HepG2 (cell line): ENCODE measurements at regions not wholly inside any gene's neighbourhood (a gene's known extent, or its start where the extent isn't known, plus 50 kb on each side); places are given as distances from the start of the nearest gene placed in this dataset.

Experiments used
- ATAC-seq: fragments of 200-7000 bp; cut with Tn5 transposase; 3 replicates; pipeline ENCODE4 v1.9.1; 2020; ENCODE audit warnings: mild to moderate bottlenecking, moderate library complexity
- BruUV-seq: library from RNA; stranded (reverse); fragments of 400-500 nt; replicated peaks from 2 replicates; lab custom pipeline; 2021; lab: Mats Ljungman, UMichigan
- CTCF ChIA-PET: fragments of 300-600 bp; formaldehyde crosslinking; extraction: SDS; loops from one replicate; lab custom pipeline; 2021; ENCODE audit warnings: low total read pairs, inconsistent platforms, low intra/inter-chr PET ratio; lab: Yijun Ruan, JAX
- POLR2A ChIA-PET: fragments of 350-600 bp; sonication (Branson Sonifier 250); formaldehyde crosslinking; loops from one replicate; lab custom pipeline; 2020; ENCODE audit warnings: antibody characterized with exemption, inconsistent platforms; lab: Yijun Ruan, JAX
- DNase-seq: peaks from one replicate; pipeline ENCODE4 v3.0.0-alpha.2; 2015; ENCODE audit warnings: low spot score
- FAIRE-seq: peaks from 3 replicates; lab custom pipeline; 2011; peaks lifted over from hg19 to GRCh38; lab: Jason Lieb, UNC
- H2AFZ ChIP-seq: one replicate; pipeline ENCODE4 v1.6.1; 2011; ENCODE audit warnings: low read length, inconsistent platforms
- H3K27ac ChIP-seq: fragments of 300-600 bp; 3 replicates; pipeline ENCODE4 v1.8.0; 2011; ENCODE audit warnings: mixed run types, mild to moderate bottlenecking, mixed read lengths, low read length, inconsistent platforms; ENCODE audit not compliant: insufficient read depth; ENCODE audit errors: extremely low read length
- H3K27me3 ChIP-seq, 2 experiments: fragments of 200-600 bp in 1 of 2; 2 replicates in 1 of 2; 3 replicates in 1 of 2; pipeline versions ENCODE4 v1.6.0 to v1.8.0; 2011; ENCODE audit warnings: low read length in 2 of 2, mild to moderate bottlenecking in 2 of 2, moderate library complexity in 2 of 2, inconsistent platforms in 1 of 2; ENCODE audit not compliant: insufficient read depth in 2 of 2, control insufficient read depth in 1 of 2
- H3K36me3 ChIP-seq, 2 experiments: fragments of 200-600 bp in 1 of 2; replicated peaks in 1 of 2; 2 replicates in 1 of 2; 3 replicates in 1 of 2; pipeline versions ENCODE4 v1.5.1 to v1.8.0; 2011; ENCODE audit warnings: low read length in 2 of 2, inconsistent platforms in 1 of 2; ENCODE audit not compliant: insufficient read depth in 2 of 2, control insufficient read depth in 1 of 2
- H3K4me1 ChIP-seq: 2 replicates; pipeline ENCODE4 v1.5.1; 2012; ENCODE audit warnings: low read length, inconsistent platforms; ENCODE audit not compliant: insufficient read depth
- H3K4me2 ChIP-seq: 2 replicates; pipeline ENCODE4 v1.6.0; 2011; ENCODE audit warnings: low read depth, low read length, inconsistent platforms
- H3K4me3 ChIP-seq, 3 experiments: fragments of 200-600 bp in 1 of 3; sonication (generic), shearing (Covaris generic) in 1 of 3; replicated peaks in 1 of 3; 2 replicates each; pipeline ENCODE4 v1.5.1; 2011 to 2016; ENCODE audit warnings: low read length in 3 of 3, inconsistent platforms in 2 of 3, low read depth in 2 of 3, mild to moderate bottlenecking in 2 of 3, control low read depth in 1 of 3, mixed read lengths in 1 of 3; ENCODE audit not compliant: insufficient read depth in 1 of 3
- H3K79me2 ChIP-seq: one replicate; pipeline ENCODE4 v1.6.1; 2011; ENCODE audit warnings: low read length, inconsistent platforms; ENCODE audit not compliant: insufficient read depth
- H3K9ac ChIP-seq: 2 replicates; pipeline ENCODE4 v1.6.0; 2011; ENCODE audit warnings: mild to moderate bottlenecking, low read depth, low read length, inconsistent platforms; ENCODE audit not compliant: insufficient read depth
- H3K9me3 ChIP-seq: 2 replicates; pipeline ENCODE4 v1.5.1; 2012; ENCODE audit warnings: mild to moderate bottlenecking, low read length
- H4K20me1 ChIP-seq: 2 replicates; pipeline ENCODE4 v1.6.0; 2011; ENCODE audit warnings: inconsistent platforms, mild to moderate bottlenecking, low read length, moderate library complexity; ENCODE audit not compliant: insufficient read depth
- DNMT3B ChIP-seq: conservative IDR thresholded peaks from 2 replicates; pipeline ENCODE4 v1.6.1; 2016; ENCODE audit warnings: missing biosample characterization, control low read depth
- HIVEP1 ChIP-seq: sonication (generic); formaldehyde crosslinking; IDR thresholded peaks from 2 replicates; pipeline ENCODE4 v1.4.0; 2020; ENCODE audit warnings: mild to moderate bottlenecking, missing genetic modification reagents
- KDM4B ChIP-seq: sonication (generic); formaldehyde crosslinking; IDR thresholded peaks from 2 replicates; pipeline ENCODE4 v1.4.0; 2020; ENCODE audit warnings: missing genetic modification reagents
- KLF9 ChIP-seq: IDR thresholded peaks from 2 replicates; pipeline ENCODE4 v1.6.1; 2016; ENCODE audit warnings: low read depth
- MATR3 ChIP-seq: sonication (generic); formaldehyde crosslinking; IDR thresholded peaks from 2 replicates; pipeline ENCODE4 v1.4.0; 2020; ENCODE audit warnings: missing genetic modification reagents
- MXD4 ChIP-seq: IDR thresholded peaks from 2 replicates; pipeline ENCODE4 v1.6.1; 2016; ENCODE audit warnings: mild to moderate bottlenecking, missing biosample characterization, missing genetic modification reagents
- REPIN1 ChIP-seq: sonication (generic); formaldehyde crosslinking; IDR thresholded peaks from 2 replicates; pipeline ENCODE4 v1.8.0; 2022; ENCODE audit warnings: missing genetic modification reagents, low read depth, mild to moderate bottlenecking, borderline replicate concordance
- SOX6 ChIP-seq, 2 experiments: fragments of 450-650 bp in 1 of 2; sonication (generic) in 1 of 2; formaldehyde crosslinking in 1 of 2; IDR thresholded peaks; 2 replicates each; pipeline versions ENCODE4 v1.4.0 to v1.6.1; 2017 to 2020; ENCODE audit warnings: antibody characterized with exemption in 1 of 2, mild to moderate bottlenecking in 1 of 2, missing genetic modification reagents in 1 of 2
- ZBTB20 ChIP-seq: sonication (generic); formaldehyde crosslinking; IDR thresholded peaks from 2 replicates; pipeline ENCODE4 v1.8.1; 2023; ENCODE audit warnings: missing genetic modification reagents, low read depth, mild to moderate bottlenecking, borderline replicate concordance
- ZKSCAN8 ChIP-seq: IDR thresholded peaks from 2 replicates; pipeline ENCODE4 v1.6.1; 2016; ENCODE audit warnings: borderline replicate concordance, missing genetic modification reagents, missing compliant biosample characterization
- ZMYM2 ChIP-seq: sonication (generic); formaldehyde crosslinking; IDR thresholded peaks from 2 replicates; pipeline ENCODE4 v1.8.0; 2022; ENCODE audit warnings: mild to moderate bottlenecking, missing genetic modification reagents
- ZNF75D ChIP-seq: sonication (generic); formaldehyde crosslinking; IDR thresholded peaks from 2 replicates; pipeline ENCODE4 v1.8.1; 2023; ENCODE audit warnings: missing genetic modification reagents, mild to moderate bottlenecking, borderline replicate concordance
- WGBS: methylation state at CpG from one replicate; pipeline ENCODE4 v1.1.6; 2017; ENCODE audit warnings: low lambda C conversion rate; 5-methylcytosine and 5-hydroxymethylcytosine counted together
- in situ Hi-C: cut with HindIII; loops from 2 replicates; pipeline ENCODE4 v1.10.0; 2017; ENCODE audit warnings: low pct_unique_long_range_greater_than_20kb; ENCODE audit not compliant: extremely low pct_ligation_motif_present
- intact Hi-C: fragments of 100-400 bp; cut with micrococcal nuclease; formaldehyde crosslinking; loops from one replicate; pipeline ENCODE4 v1.10.0; 2022; ENCODE audit not compliant: unreplicated experiment

DNA sequence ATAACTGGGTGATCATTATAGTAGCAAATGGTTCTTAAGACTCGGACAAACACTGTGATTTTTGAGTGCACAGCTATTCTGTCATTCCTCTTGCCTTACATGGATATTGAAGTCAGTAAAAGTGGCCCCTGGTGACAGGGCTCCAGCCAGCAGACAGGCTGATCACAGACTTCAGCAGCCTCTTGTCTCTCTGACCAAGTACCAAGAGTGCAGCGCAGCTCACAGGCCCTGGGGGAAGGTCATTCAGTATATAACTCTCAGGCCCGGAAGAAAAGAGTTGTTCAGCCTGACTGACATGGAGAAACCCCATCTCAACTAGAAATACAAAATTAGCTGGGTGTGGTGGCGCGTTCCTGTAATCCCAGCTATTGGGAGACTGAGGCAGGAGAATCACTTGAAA, 202.6 kb downstream of the HRH4 start:
- Histone ChIP-seq H3K4me2 (no peak overlapping the region), H3K9me3 (no peaks in the 10 kb centered on the region), H3K4me1 (no peaks in the 10 kb centered on the region), H3K36me3 (no peaks in the 10 kb centered on the region), H3K27ac (no peak overlapping the region), H4K20me1 (no peaks in the 10 kb centered on the region), H3K4me3 (no peak overlapping the region), H2AFZ (no peak overlapping the region)
- in situ Hi-C loops, result no loop called here
- DNase-seq (no peak), FAIRE-seq (no peak)
- POLR2A ChIA-PET, result no interaction called here
- TF ChIP-seq ZKSCAN8 (CRISPR knock-in tag) (no peak), KDM4B (CRISPR knock-in tag) (no peak), MATR3 (CRISPR knock-in tag) (no peak), HIVEP1 (CRISPR knock-in tag) (no peak), KLF9 (CRISPR knock-in tag) (no peak), REPIN1 (CRISPR knock-in tag) (no peak), DNMT3B (CRISPR knock-in tag) (no peak), SOX6 (IDR thresholded peaks at IDR 0.05) (no peak), SOX6 (CRISPR knock-in tag; IDR thresholded peaks at IDR 0.05) (no peak), MXD4 (CRISPR knock-in tag) (no peak), ZNF75D (CRISPR knock-in tag) (no peak), ZBTB20 (CRISPR knock-in tag) (no peak), ZMYM2 (no peak)
- TF ChIP-seq, all 625 proteins: peak for 0
- WGBS, result 20% methylated on average over 5 of the region's 5 CpGs
- ATAC-seq, result no peak
- no TSS peak for BruUV-seq
- CTCF ChIA-PET, result no interaction called here
- intact Hi-C loops, result no loop called here
- Histone ChIP-seq H3K79me2 (no peaks in the 10 kb centered on the region), H3K9ac (no peak overlapping the region), H3K27me3 (peaks cover 0 to 6% of the 10 kb centered on the region in 2 experiments; a peak in 3 of 5 replicates)
